NCI-H774 (cell line): ENCODE measurements at regions not wholly inside any gene's neighbourhood (a gene's known extent, or its start where the extent isn't known, plus 50 kb on each side); places are given as distances from the start of the nearest gene placed in this dataset.
A peak's percentile ranks its signal among the peaks of the same experiment; 100 is the strongest.
"Not testable (repeated sequence)": the region's sequence is repeated elsewhere in the genome, so short reads cannot be mapped to it uniquely, and the experiment has no call there.

ENCODE experiments used
- DNase-seq: peaks from one replicate; lab custom pipeline; 2025; lab: John Stamatoyannopoulos, UW

DNA sequence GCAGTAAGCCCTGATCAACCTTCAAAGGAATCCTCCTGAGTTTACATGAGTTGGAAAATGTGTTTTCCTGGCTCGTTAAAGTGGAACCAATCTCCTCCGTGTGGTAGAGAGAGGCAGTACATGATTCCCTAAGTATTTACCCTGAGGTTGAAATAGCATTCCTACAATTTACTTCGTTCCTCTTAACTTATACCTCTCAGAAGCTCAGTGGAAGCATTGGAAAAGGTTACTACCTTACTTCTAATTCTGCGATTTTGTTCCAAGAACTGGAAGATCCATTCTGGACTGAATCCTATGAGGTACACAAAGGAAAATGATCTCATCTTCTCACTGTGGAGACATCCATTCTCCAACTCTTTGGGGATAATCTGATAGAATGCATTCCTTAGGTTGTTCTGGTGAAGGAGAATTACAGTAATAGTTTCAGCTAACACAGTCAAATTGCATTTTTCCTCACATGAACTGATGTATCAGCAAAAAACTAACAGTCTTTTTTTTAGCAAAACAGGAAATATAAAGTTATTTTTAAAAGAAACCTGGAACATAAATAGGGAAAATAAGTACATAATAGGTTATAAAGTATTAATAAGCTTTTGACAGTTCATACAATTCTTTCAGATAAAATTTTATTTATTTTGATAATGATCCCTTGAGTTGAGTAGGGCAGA is 475.6 kb downstream of the PDZRN4 start:
- DNase-seq, result no peak

DNA sequence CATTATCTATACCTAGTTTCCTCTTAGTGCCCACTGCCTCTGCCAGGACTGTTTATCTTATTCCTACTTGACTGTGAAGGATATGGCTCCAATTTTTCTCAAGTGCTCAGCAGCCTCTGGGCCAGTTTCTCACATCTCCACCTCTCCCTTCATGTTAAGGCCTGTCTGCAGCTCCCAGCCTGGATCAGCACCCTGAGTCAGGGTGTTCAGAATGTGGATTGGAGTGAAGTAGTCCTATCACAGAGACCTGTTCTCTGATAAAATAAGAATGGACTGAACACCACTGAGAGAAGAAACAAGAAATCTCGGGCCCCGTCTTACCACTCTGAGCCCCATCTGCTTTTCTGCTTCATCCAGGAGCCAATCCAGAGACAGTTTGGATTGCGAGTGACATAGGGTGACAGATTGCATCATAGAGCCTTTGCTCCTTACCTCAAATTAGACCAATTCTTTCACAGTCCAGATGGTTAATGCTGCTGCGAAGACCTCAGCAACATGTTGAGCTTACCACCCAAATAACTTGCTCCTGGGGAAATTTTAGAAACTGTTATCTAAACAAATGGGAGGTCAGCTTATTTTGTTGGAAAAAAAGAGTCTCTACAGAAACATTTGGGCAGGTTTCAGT is 473.1 kb downstream of the PDZRN4 start:
- DNase-seq, result no peak

DNA sequence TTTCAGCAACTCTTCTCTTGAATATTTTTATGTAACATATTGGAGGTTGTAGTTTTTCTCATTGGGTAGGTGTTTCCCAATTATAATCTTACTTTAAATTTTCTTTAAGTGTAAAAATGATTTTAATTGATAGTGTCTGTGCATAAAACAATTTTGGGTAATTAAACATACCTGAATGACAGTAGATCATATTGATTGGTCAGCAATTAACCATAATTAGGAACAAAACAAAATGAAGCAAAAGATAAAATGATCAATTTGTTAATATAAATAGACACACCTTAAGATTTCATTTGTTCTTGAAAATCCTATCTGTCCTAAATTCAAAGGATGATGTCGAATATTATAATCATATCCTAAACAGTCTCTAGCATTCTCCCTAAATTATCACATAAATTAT is 468.3 kb downstream of the PDZRN4 start:
- DNase-seq, result no peak

DNA sequence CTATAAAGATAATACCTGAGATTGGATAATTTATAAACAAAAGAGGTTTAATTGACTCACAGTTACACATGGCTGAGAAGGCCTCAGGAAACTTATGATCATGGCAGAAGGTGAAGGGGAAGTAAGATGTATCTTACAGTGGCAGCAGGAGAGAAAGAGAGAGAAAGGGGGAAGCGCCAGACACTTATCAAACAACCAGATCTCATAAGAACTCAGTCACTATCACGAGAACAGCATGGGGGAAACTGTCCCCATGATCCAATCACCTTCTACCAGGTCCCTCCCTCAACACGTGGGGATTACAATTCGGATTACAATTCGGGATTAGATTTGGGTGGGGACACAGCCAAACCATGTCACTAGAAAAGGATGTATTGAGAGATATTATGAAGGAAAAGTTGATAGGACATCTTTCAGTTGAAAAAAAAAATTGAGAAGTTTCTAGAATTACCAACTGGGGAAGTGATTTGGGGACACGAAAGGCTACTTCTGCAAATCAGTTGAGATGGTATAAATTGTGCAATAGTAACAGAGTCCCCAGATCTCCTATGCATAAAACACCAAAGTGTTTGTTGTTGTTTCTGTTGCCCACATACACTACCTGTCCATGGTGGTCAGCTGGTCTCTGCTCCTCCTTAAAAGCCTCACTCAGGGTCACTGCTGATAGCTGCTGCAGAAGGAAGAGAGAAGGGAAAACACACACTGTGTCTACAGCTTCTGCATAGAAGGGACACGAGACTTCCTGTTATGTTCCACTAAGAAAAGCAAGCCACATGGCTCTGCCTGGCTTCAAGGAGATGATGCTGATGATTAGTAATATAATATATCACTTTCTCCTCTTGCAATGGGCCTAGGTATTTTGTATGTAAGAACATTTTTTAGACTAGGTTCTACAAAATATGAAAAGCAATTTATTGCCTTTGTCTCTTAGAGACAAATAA is 465.5 kb downstream of the PDZRN4 start:
- DNase-seq, result no peak

DNA sequence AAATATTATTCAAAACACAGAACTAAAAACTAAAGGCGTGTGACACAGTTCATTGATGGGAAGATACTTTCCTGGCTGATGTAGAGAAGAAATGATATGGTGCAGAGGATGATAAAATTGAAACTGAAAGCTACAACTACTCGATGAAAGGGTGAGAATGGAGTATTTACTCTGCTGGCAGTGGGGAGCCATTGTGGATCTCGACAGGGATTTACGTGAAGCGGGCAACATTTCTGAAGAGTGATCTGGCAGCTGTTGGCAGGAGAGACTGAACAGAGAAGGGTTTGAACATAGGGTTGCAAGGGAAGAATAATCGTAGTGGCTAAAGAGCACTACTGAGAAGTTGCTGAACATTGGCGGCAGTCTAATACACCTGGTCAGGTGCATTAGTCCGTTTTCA is 464.9 kb downstream of the PDZRN4 start:
- peak; percentile 13 for DNase-seq

DNA sequence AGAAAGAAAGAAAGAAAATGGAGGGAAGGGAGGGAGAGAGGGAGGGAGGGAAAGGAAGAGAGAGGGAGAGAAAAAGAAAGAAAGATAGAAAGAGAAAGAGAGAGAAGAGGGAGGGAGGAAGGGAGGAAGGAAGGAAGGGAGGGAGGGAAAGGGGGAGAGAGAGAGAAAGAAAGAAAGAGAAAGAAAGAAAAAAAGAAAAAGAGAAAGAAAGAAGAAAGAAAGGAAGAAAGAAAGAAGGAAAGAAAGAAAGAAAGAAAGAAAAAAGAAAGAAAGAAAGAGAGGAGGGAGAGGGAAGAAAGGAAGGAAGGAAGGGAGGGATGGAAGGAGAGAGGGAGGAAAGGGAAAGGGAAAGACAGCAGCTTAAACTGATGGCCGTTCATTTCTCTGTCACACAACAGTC is 457.5 kb downstream of the PDZRN4 start:
- DNase-seq, result no peak

DNA sequence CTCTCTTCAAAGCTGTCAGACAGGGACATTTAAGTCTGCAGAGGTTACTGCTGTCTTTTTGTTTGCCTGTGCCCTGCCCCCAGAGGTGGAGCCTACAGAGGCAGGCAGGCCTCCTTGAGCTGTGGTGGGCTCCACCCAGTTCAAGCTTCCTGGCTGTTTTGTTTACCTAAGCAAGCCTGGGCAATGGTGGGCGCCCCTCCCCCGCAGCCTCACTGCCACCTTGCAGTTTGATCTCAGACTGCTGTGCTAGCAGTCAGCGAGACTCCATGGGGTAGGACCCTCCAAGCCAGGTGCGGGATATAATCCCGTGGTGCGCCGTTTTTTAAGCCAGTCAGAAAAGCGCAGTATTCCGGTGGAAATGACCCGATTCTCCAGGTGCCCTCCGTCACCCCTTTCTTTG is 454.7 kb downstream of the PDZRN4 start:
- not testable (repeated sequence) for DNase-seq

DNA sequence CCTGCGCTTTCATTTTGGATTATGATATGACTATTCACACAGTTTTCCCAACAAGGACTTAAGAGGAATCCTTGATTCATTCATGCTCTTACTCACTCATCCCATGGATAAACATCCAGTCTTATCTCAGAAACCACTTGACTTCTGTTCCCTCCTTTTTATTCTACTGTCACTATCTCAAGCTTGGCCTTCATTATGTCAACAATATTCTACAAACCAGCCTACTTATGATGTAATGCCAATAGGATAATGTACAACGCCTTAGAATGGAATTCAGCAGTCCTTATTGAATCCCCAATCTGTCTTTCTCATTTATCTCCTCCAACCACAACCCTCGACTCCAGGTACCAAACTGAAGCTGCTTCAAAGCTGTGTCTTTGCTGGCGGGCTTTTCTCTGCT is 448.5 kb downstream of the PDZRN4 start:
- no peak for DNase-seq

DNA sequence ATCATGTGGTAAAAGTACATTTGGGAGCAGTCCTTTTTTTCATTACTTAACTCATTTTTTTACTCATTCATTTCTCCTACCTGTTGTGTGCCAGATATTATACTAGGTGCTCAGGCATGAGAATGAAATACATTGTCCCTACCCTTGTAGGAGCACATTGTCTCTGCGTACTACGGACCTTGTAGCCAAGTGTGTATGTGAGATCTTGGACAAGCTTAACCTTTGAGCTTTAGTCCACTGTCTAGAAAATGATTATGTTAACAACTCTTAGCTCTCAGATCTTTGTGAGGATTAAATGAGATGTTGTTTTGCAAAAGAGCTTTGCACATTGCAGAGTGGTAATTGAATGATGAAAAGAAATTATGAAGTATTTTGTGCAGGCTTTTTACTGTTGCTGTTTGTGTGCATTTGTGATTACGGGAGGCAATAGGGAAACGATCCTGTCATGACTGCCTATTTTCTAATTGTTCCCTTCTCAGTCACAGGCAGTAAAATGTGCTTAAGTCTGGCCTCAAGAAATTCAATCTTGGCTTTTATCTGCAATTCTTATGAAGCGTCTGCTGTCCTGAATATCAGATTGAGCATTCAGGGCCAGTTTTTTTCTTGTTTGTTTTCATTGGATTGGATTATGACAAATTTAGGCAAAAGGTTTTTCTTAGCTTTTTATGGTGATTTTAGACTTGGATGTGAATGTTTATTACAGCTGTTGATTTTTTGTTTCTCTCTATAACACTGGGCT is 447.7 kb downstream of the PDZRN4 start:
- DNase-seq, result no peak

DNA sequence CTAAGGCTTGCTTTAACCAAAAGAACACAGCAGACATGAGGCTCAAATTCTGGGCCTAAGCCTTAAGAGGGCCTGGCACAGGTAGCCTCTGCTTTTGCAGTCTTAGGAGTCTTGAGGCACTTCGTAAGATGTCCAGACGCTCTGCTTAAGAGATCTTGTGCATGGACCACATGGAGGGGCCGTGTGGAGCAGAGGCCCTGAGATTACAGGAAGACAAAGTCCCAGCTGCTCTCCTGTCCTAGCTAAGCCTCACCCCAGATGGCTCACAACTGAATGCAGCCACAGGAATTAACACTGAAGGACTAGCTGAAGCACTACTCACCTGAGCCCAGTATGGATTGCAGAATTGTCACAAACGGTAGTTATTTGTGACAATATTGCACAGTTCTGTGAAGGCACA is 446.0 kb downstream of the PDZRN4 start:
- no peak for DNase-seq

DNA sequence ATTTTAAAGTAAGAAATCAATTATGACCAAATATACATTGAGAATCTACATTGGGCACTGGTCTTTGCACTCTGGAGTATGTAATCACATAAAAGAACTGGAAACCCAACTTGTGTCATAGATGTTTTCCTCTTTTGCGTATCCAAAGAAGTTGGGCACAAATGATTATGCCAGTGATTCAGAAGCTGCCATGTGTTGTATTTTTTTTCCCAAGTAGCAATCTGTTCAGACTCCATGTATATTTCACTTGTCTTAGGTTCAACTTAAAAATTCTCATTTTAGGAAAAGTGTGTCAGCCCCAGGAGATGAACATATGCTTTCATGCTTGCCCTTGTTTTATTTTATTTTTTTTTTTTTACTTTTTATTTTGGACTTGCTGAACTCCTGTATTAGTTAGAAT is 441.5 kb downstream of the PDZRN4 start:
- no peak for DNase-seq

DNA sequence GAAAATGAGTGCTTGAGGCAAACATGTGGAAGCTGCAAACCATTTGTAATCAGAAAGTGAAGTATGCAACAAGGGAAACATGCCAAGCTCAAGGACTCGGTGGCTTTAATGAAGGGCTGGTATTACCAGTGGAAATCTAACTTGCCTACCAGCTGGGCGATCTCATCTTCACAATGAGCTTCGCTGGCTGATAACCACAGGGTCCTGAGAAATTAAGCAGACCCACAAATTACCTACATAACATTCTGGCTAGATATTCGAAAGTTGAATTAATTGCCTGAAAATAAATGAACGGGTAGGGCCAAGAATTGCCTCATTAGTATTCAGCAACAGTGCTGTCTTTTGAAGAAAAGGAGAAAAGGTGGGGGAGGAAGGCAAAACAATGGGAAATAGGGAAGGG is 439.4 kb downstream of the PDZRN4 start:
- DNase-seq, result no peak

DNA sequence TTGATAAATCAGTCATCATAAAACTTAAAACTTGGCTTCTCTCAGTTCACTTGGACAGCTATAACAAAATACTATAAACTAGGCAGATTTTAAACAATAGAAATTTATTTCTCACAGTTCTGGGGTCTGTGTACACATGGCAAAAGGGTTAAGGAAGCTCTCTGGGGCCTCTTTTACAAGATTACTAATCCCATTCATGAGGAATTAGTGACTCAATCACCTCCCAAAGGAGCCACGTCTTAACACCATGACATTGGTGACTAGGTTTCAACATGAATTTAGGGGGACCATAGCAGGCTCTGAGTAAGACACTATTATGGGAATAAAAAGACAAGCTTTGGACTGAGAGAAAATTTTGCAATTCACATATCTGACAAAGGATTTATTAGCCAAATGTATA is 436.5 kb downstream of the PDZRN4 start:
- DNase-seq, result no peak
